AG04449 (cell line): ENCODE measurements at regions not wholly inside any gene's neighbourhood (a gene's known extent, or its start where the extent isn't known, plus 50 kb on each side); places are given as distances from the start of the nearest gene placed in this dataset.

Source experiments
- CTCF ChIA-PET: fragments of 350-600 bp; formaldehyde crosslinking; extraction: SDS; loops from one replicate; lab custom pipeline; 2021; ENCODE audit warnings: antibody characterized with exemption; lab: Yijun Ruan, JAX
- POLR2A ChIA-PET: fragments of 400-600, 350-600 bp; formaldehyde crosslinking; extraction: SDS; loops from one replicate; lab custom pipeline; 2020; ENCODE audit warnings: antibody characterized with exemption, inconsistent platforms; lab: Yijun Ruan, JAX
- DNase-seq: peaks from one replicate; pipeline ENCODE4 v3.0.0-alpha.2; 2010; ENCODE audit warnings: low read depth, low spot score
- H3K4me3 ChIP-seq: 2 replicates; pipeline ENCODE4 v1.5.1; 2011; ENCODE audit warnings: low read depth, mild to moderate bottlenecking, control low read depth, low read length
- TF ChIP-seq, protein P1 (sequence below): IDR thresholded peaks from one replicate; pipeline ENCODE4 v1.5.1; 2011; ENCODE audit warnings: mild to moderate bottlenecking, moderate library complexity, low read length, control low read depth, inconsistent platforms; ENCODE audit not compliant: insufficient read depth; ENCODE audit errors: missing control alignments

DNA sequence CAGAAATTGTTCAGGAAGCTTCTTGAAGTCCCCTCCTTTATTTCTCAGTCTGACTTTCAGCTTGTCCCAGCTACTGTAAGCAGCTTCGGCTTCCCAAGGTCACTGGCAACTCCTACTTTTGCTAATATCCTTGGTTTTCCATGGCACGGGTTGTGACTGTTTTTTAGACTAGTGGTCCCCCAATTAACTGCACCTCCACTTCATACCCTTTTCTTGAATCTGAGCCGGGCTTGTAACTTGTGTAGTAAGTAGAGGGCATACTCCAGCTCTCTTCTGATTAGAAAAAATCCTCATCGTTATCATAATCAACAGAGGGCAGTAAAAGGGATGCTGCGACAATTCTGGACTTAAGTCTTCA lies 162.3 kb upstream of the TNFAIP3 start:
- TF ChIP-seq, protein P1, sequence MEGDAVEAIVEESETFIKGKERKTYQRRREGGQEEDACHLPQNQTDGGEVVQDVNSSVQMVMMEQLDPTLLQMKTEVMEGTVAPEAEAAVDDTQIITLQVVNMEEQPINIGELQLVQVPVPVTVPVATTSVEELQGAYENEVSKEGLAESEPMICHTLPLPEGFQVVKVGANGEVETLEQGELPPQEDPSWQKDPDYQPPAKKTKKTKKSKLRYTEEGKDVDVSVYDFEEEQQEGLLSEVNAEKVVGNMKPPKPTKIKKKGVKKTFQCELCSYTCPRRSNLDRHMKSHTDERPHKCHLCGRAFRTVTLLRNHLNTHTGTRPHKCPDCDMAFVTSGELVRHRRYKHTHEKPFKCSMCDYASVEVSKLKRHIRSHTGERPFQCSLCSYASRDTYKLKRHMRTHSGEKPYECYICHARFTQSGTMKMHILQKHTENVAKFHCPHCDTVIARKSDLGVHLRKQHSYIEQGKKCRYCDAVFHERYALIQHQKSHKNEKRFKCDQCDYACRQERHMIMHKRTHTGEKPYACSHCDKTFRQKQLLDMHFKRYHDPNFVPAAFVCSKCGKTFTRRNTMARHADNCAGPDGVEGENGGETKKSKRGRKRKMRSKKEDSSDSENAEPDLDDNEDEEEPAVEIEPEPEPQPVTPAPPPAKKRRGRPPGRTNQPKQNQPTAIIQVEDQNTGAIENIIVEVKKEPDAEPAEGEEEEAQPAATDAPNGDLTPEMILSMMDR, result no peak
- CTCF ChIA-PET, result interaction anchor here (0.7 to 4.0 kb wide), 36 partner anchors 8 to 609 kb away, joined by 3 to 248 read pairs (median 5); partner anchors contain the start of gene TNFAIP3
- no peak overlapping the region for H3K4me3 ChIP-seq
- POLR2A ChIA-PET, result no interaction called here
- no peak for DNase-seq

DNA sequence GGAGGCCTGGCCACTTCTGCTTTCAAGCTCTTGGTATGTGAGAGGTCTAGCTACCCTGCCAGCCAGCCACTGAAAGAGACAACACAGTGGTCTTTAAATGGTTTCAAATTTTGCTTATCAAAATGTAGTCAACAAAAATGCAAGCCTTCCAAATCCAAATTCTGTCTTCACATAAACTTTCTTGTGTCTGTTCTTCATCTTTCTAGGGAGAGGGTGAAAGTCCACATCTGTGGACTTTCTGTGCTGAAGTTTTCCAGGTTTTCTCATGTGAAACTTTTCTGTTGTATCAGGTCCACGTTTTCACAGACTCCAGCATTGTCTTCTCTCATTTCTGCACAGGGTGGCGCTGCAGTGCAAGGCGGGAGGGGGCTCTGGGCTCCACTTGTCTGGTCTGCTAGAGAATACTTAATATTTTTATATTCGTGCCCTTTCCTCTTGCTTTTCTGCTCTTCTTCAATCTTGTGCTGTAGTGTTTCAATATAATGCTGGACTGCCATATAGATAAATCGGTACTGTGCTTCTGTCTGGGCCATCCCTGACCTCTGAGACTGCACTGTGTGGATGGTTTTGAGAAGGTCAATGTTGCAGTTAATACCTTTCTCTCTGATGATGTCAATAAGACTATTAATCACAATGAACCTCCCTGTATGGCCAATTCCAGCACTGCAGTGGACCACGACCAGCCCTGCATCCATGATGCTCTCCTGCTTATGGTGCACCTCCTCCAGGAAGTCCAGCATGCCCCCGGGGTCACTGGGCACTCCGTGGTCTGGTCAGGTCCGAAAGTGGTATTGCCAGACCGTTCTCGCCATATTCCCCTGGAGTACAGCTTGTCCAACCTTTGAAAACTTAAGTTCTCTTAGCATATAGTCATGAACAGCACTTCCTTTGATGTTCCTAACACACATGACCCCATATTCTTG lies 161.6 kb upstream of the TNFAIP3 start:
- no peak overlapping the region for H3K4me3 ChIP-seq
- CTCF ChIA-PET, result interaction anchor here (0.7 to 4.0 kb wide), 41 partner anchors 9 to 610 kb away, joined by 3 to 248 read pairs (median 6); partner anchors contain the start of gene TNFAIP3
- POLR2A ChIA-PET, result no interaction called here
- TF ChIP-seq, protein P1, result peak; percentile 88
- no peak for DNase-seq

DNA sequence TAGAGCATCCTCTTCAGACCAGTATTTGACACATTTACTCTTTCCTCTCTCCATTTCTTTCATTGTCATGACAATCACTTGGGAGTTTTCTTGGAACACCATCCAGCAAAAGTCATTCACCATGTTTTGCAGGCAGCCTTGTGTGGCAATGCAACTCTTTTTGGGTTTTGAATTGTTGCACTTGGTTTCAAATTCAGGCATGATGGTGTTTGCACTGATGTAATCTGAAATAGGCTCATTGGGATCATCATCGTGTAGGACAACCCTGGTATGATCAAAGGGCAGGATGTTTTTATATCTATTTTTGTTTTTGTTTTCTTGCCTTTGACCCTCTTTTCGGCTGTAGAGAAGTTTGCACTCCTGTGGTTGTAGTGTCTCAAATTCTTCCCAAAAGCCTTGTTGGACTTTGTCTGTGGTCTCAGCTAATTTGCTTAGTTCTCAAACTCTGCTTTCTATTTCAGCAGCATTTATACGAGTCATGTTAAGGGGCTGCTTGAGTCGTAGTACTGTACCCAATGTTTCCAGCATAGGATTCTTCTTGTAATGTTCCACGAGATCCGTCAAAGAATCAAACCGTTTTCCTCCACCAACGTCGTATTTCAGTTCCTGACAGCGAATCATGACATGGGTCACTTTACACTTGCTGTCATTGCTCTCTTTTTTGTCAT lies 160.8 kb upstream of the TNFAIP3 start:
- no peak for DNase-seq
- no peak overlapping the region for H3K4me3 ChIP-seq
- TF ChIP-seq, protein P1, result no peak
- ChIA-PET POLR2A (no interaction called here), CTCF (interaction anchor here (0.7 to 4.0 kb wide), 25 partner anchors 8 to 299 kb away, joined by 3 to 248 read pairs (median 5); partner anchors contain the start of gene TNFAIP3)

DNA sequence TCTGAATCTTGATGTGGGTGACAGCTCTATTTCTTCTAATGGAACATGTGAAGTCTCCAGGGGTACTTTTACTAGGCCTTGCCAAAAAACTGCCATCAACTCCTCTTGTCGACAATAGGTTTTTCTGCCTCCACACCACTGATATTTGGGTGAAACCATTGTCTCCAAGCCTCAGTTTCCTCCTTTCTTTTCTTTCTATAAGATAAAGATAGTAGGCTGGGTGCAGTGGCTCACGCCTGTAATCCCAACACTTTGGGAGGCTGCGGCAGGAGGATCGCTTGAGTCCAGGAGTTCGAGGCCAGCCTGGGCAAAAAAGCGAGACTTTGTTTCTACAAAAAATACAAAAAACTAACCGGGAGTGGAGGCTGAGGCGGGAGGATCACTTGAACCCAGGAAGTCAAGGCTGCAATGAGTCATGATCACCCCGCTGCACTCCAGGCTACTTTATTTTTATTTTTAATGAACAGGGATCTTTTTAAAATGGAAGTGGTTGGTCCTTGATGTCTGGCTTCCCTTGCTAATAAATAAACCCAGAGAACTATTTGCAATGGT lies 159.9 kb upstream of the TNFAIP3 start:
- TF ChIP-seq, protein P1, result no peak
- ChIA-PET POLR2A (interaction anchor here (1.0 kb wide), 1 partner anchor 8 kb away, joined by 3 read pairs; no protein-coding TSS in a partner anchor), CTCF (interaction anchor here (0.7 to 4.0 kb wide), 44 partner anchors 9 to 298 kb away, joined by 3 to 248 read pairs (median 7); partner anchors contain the start of gene TNFAIP3)
- H3K4me3 ChIP-seq, result no peak overlapping the region
- no peak for DNase-seq

DNA sequence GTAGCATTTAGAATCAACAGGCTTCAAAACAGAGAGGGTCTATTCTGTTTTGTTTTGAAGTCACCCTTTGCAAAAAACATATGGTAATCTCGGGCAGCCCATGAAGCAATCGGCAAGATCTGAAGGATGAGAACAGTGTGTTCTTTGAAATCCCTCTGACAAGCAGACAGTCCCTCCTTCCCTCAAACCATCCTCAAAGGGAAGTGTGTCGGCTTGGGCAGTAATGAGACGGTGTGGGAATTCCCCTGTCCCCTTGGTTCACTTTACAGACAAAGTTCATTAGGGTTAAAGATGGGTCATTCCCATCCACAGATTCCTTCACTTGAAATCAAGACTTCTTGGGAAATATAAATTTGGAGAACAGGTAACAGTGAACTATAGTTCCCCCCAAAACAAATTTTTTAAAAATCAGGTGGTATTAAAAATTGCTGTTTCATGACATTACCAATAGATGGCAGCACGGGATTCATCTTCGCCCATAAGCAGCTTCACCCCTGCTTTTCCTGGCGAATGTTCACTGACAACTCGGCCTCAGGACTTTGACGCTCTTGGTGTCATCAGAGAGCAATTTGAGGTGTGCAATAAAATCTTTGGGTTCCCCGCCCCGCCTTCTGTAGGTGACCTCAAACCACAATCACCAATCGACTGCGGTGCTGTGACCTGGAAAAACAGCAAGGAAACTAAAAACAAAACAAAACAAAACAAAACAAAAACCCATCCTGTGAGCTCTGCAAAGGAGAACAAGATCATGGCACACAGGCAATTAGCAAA lies 159.3 kb upstream of the TNFAIP3 start:
- POLR2A ChIA-PET, result interaction anchor here (1.0 kb wide), 1 partner anchor 8 kb away, joined by 3 read pairs; no protein-coding TSS in a partner anchor
- no peak overlapping the region for H3K4me3 ChIP-seq
- CTCF ChIA-PET, result interaction anchor here (0.7 to 3.0 kb wide), 47 partner anchors 8 to 299 kb away, joined by 3 to 84 read pairs (median 5); partner anchors contain the start of gene TNFAIP3
- TF ChIP-seq, protein P1, result peak; percentile 52
- DNase-seq, result no peak
